ENCODE measurements at regions not wholly inside any gene's neighbourhood (a gene's known extent, or its start where the extent isn't known, plus 50 kb on each side); places are given as distances from the start of the nearest gene placed in this dataset.
"Not testable (repeated sequence)": the region's sequence is repeated elsewhere in the genome, so short reads cannot be mapped to it uniquely, and the experiment has no call there.

GRCh38 chr18:43952398-43952797 lies 675.1 kb upstream of the SYT4 start:
- Histone ChIP-seq H3K9ac (ENCODE audit: low read depth, low read length) (no peak overlapping the region), H3K4me3 (ENCODE audit: low read depth, low read length) (no peak overlapping the region), H3K36me3 (ENCODE audit: control insufficient read depth, insufficient read depth, low read length) (no peaks in the 10 kb centered on the region), H3K27ac (ENCODE audit: low read depth, low read length) (no peak overlapping the region), H3K9me3 (ENCODE audit: control insufficient read depth, insufficient read depth, low read length) (peaks cover 14% of the 10 kb centered on the region), H3K27me3 (ENCODE audit: control insufficient read depth, insufficient read depth, low read length) (no peaks in the 10 kb centered on the region), H3K4me1 (ENCODE audit: control insufficient read depth, insufficient read depth, low read length) (no peaks in the 10 kb centered on the region)

DNA sequence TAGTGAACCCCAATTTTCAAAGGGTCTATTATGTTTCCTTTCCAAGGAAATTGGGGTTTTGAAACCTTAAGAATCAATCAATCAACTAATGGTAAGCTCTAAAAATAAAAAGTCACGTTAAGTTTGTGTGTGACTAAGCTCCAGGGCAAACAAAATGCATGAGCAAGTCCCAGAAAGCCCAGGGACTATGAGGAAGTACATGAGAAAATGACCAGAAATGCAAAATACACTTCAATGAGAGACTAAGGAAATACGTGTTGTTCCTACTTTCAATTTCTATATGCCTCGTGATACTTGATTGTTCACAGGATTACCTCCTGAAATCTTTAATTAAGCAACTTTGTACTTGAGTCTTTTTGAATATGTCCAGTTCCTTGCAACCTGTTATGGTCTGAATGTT lies 684.4 kb upstream of the SYT4 start:
- Histone ChIP-seq H3K36me3 (ENCODE audit: control insufficient read depth, insufficient read depth, low read length) (no peaks in the 10 kb centered on the region), H3K27ac (ENCODE audit: low read depth, low read length) (no peak overlapping the region), H3K9me3 (ENCODE audit: control insufficient read depth, insufficient read depth, low read length) (no peaks in the 10 kb centered on the region), H3K27me3 (ENCODE audit: control insufficient read depth, insufficient read depth, low read length) (no peaks in the 10 kb centered on the region), H3K4me3 (ENCODE audit: low read depth, low read length) (no peak overlapping the region), H3K9ac (ENCODE audit: low read depth, low read length) (no peak overlapping the region), H3K4me1 (ENCODE audit: control insufficient read depth, insufficient read depth, low read length) (no peaks in the 10 kb centered on the region)

GRCh38 chr18:43964666-43965065 lies 687.4 kb upstream of the SYT4 start:
- no peak overlapping the region for H3K4me3 ChIP-seq (ENCODE audit: low read depth, low read length)
- H3K4me1 ChIP-seq (ENCODE audit: control insufficient read depth, insufficient read depth, low read length): no peaks in the 10 kb centered on the region
- no peaks in the 10 kb centered on the region for H3K27me3 ChIP-seq (ENCODE audit: control insufficient read depth, insufficient read depth, low read length)
- no peaks in the 10 kb centered on the region for H3K9me3 ChIP-seq (ENCODE audit: control insufficient read depth, insufficient read depth, low read length)
- no peak overlapping the region for H3K9ac ChIP-seq (ENCODE audit: low read depth, low read length)
- H3K36me3 ChIP-seq (ENCODE audit: control insufficient read depth, insufficient read depth, low read length): no peaks in the 10 kb centered on the region
- no peak overlapping the region for H3K27ac ChIP-seq (ENCODE audit: low read depth, low read length)

DNA sequence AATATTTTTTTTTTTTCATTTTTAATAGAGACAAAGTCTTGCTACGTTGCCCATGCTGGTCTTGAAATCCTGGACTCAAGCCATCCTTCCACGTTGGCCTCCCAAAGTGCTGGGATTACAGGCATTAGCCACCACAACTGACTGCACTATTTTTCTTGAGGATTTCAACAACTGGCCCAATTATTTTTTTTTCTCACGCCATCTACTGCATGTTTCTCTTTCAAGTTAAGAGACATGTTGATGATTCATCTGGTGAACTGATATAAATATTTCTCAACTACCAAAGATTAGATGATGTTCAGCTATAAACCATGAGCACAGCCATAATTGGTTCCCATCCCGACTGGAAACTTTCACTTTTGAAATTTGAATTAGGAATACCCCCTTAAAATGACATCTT lies 688.4 kb upstream of the SYT4 start:
- Histone ChIP-seq H3K4me1 (ENCODE audit: control insufficient read depth, insufficient read depth, low read length) (peaks cover under 1% of the 10 kb centered on the region; the same call in 1 of the 2 replicates), H3K27me3 (ENCODE audit: control insufficient read depth, insufficient read depth, low read length) (no peaks in the 10 kb centered on the region), H3K27ac (ENCODE audit: low read depth, low read length) (no peak overlapping the region), H3K36me3 (ENCODE audit: control insufficient read depth, insufficient read depth, low read length) (no peaks in the 10 kb centered on the region), H3K9ac (ENCODE audit: low read depth, low read length) (no peak overlapping the region), H3K4me3 (ENCODE audit: low read depth, low read length) (no peak overlapping the region), H3K9me3 (ENCODE audit: control insufficient read depth, insufficient read depth, low read length) (no peaks in the 10 kb centered on the region)

DNA sequence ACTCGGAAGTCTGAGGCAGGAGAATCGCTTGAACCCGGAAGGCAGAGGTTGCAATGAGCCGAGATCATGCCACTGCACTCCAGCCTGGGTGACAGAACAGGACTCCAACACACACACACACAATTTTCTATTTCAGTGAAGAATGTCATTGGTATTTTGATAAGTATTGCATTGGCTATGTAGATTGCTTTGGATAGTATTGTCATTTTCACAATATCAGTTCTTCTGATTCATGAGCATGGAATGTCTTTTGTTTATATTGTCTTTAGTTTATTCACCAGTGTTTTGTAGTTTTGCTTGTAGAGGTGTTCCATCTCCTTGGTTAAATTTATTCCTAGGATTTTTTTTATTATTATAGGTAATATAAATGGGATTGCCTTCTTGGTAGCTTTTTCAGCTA lies 693.4 kb upstream of the SYT4 start:
- Histone ChIP-seq H3K27me3 (ENCODE audit: control insufficient read depth, insufficient read depth, low read length) (no peaks in the 10 kb centered on the region), H3K36me3 (ENCODE audit: control insufficient read depth, insufficient read depth, low read length) (no peaks in the 10 kb centered on the region), H3K27ac (ENCODE audit: low read depth, low read length) (no peak overlapping the region), H3K9me3 (ENCODE audit: control insufficient read depth, insufficient read depth, low read length) (no peaks in the 10 kb centered on the region), H3K4me3 (ENCODE audit: low read depth, low read length) (no peak overlapping the region), H3K4me1 (ENCODE audit: control insufficient read depth, insufficient read depth, low read length) (peaks cover 5% of the 10 kb centered on the region; the same call in 1 of the 2 replicates), H3K9ac (ENCODE audit: low read depth, low read length) (no peak overlapping the region)

GRCh38 chr18:43978174-43978573 lies 700.9 kb upstream of the SYT4 start:
- Histone ChIP-seq H3K4me1 (ENCODE audit: control insufficient read depth, insufficient read depth, low read length) (no peaks in the 10 kb centered on the region), H3K27me3 (ENCODE audit: control insufficient read depth, insufficient read depth, low read length) (no peaks in the 10 kb centered on the region), H3K9me3 (ENCODE audit: control insufficient read depth, insufficient read depth, low read length) (no peaks in the 10 kb centered on the region), H3K27ac (ENCODE audit: low read depth, low read length) (no peak overlapping the region), H3K36me3 (ENCODE audit: control insufficient read depth, insufficient read depth, low read length) (no peaks in the 10 kb centered on the region), H3K4me3 (ENCODE audit: low read depth, low read length) (no peak overlapping the region), H3K9ac (ENCODE audit: low read depth, low read length) (no peak overlapping the region)

DNA sequence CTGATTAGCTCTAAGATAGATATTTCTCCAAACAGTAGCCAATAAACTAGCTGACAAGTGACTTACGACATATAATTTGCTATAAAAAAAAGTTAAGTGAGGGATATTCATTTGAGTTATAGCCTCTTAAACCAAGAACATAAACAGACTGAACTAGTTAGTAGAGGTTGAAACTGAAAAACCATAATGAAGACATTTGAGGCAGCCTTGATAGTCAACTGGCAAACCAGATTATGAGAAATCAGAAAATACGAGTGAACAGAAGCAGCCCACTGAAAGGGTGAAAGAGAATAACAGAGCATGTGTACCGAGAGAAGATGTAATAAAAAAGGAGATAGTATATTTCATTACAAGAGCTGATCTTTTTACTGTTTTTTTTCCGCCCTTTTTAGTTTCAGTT lies 698.1 kb upstream of the SETBP1 start:
- Histone ChIP-seq H3K27ac (ENCODE audit: low read depth, low read length) (no peak overlapping the region), H3K4me1 (ENCODE audit: control insufficient read depth, insufficient read depth, low read length) (no peaks in the 10 kb centered on the region), H3K4me3 (ENCODE audit: low read depth, low read length) (no peak overlapping the region), H3K36me3 (ENCODE audit: control insufficient read depth, insufficient read depth, low read length) (no peaks in the 10 kb centered on the region), H3K9me3 (ENCODE audit: control insufficient read depth, insufficient read depth, low read length) (no peaks in the 10 kb centered on the region; the same call in 1 of the 2 replicates), H3K9ac (ENCODE audit: low read depth, low read length) (no peak overlapping the region), H3K27me3 (ENCODE audit: control insufficient read depth, insufficient read depth, low read length) (no peaks in the 10 kb centered on the region)

- H3K9me3 ChIP-seq (ENCODE audit: control insufficient read depth, insufficient read depth, low read length); H3K9ac ChIP-seq (ENCODE audit: low read depth, low read length); H3K4me3 ChIP-seq (ENCODE audit: low read depth, low read length); H3K36me3 ChIP-seq (ENCODE audit: control insufficient read depth, insufficient read depth, low read length); H3K27me3 ChIP-seq (ENCODE audit: control insufficient read depth, insufficient read depth, low read length); H3K4me1 ChIP-seq (ENCODE audit: control insufficient read depth, insufficient read depth, low read length); H3K27ac ChIP-seq (ENCODE audit: low read depth, low read length): not testable (repeated sequence)
These were observed 693.6 kb upstream of the SETBP1 start for GRCh38 chr18:43987061-43987460.

DNA sequence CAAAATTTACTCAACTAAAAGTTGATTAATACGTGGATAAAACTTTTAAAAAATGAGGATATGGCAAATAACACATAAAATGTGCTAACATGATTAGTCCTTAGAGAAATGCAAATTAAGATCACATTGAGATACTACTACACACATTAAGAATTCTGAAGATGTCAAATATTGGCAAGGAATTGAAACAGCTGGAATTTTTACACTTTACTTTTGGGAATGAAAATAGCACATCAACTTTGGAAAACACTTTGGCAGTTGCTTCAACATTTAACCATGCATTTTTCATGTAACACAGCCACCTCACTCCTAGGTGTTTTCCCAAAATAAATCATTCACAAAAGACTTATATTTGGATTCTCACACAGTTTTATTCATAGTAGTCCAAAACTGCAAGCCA lies 687.9 kb upstream of the SETBP1 start:
- Histone ChIP-seq H3K9me3 (ENCODE audit: control insufficient read depth, insufficient read depth, low read length) (no peaks in the 10 kb centered on the region; the same call in 1 of the 2 replicates), H3K9ac (ENCODE audit: low read depth, low read length) (no peak overlapping the region), H3K4me1 (ENCODE audit: control insufficient read depth, insufficient read depth, low read length) (no peaks in the 10 kb centered on the region), H3K36me3 (ENCODE audit: control insufficient read depth, insufficient read depth, low read length) (no peaks in the 10 kb centered on the region), H3K4me3 (ENCODE audit: low read depth, low read length) (no peak overlapping the region), H3K27ac (ENCODE audit: low read depth, low read length) (no peak overlapping the region), H3K27me3 (ENCODE audit: control insufficient read depth, insufficient read depth, low read length) (no peaks in the 10 kb centered on the region)

GRCh38 chr18:43994381-43994780 lies 686.3 kb upstream of the SETBP1 start:
- Histone ChIP-seq H3K27ac (ENCODE audit: low read depth, low read length) (no peak overlapping the region), H3K36me3 (ENCODE audit: control insufficient read depth, insufficient read depth, low read length) (no peaks in the 10 kb centered on the region), H3K9ac (ENCODE audit: low read depth, low read length) (no peak overlapping the region), H3K4me1 (ENCODE audit: control insufficient read depth, insufficient read depth, low read length) (no peaks in the 10 kb centered on the region), H3K4me3 (ENCODE audit: low read depth, low read length) (no peak overlapping the region), H3K9me3 (ENCODE audit: control insufficient read depth, insufficient read depth, low read length) (no peaks in the 10 kb centered on the region; the same call in 1 of the 2 replicates), H3K27me3 (ENCODE audit: control insufficient read depth, insufficient read depth, low read length) (no peaks in the 10 kb centered on the region)

GRCh38 chr18:44013871-44014270 lies 666.8 kb upstream of the SETBP1 start:
- Histone ChIP-seq H3K9ac (ENCODE audit: low read depth, low read length) (no peak overlapping the region), H3K4me3 (ENCODE audit: low read depth, low read length) (no peak overlapping the region), H3K36me3 (ENCODE audit: control insufficient read depth, insufficient read depth, low read length) (no peaks in the 10 kb centered on the region), H3K4me1 (ENCODE audit: control insufficient read depth, insufficient read depth, low read length) (no peaks in the 10 kb centered on the region), H3K27ac (ENCODE audit: low read depth, low read length) (no peak overlapping the region), H3K27me3 (ENCODE audit: control insufficient read depth, insufficient read depth, low read length) (no peaks in the 10 kb centered on the region), H3K9me3 (ENCODE audit: control insufficient read depth, insufficient read depth, low read length) (no peaks in the 10 kb centered on the region)

GRCh38 chr18:44025421-44025820 lies 655.3 kb upstream of the SETBP1 start:
- no peaks in the 10 kb centered on the region for H3K4me1 ChIP-seq (ENCODE audit: control insufficient read depth, insufficient read depth, low read length)
- H3K27ac ChIP-seq (ENCODE audit: low read depth, low read length): no peak overlapping the region
- H3K9me3 ChIP-seq (ENCODE audit: control insufficient read depth, insufficient read depth, low read length): peaks cover 32% of the 10 kb centered on the region
- H3K27me3 ChIP-seq (ENCODE audit: control insufficient read depth, insufficient read depth, low read length): no peaks in the 10 kb centered on the region
- H3K4me3 ChIP-seq (ENCODE audit: low read depth, low read length): no peak overlapping the region
- H3K36me3 ChIP-seq (ENCODE audit: control insufficient read depth, insufficient read depth, low read length): no peaks in the 10 kb centered on the region
- no peak overlapping the region for H3K9ac ChIP-seq (ENCODE audit: low read depth, low read length)

Measured in HUES48 (cell line).